HT1080 (cell line): ENCODE measurements at regions not wholly inside any gene's neighbourhood (a gene's known extent, or its start where the extent isn't known, plus 50 kb on each side); places are given as distances from the start of the nearest gene placed in this dataset.
"Not testable (repeated sequence)": the region's sequence is repeated elsewhere in the genome, so short reads cannot be mapped to it uniquely, and the experiment has no call there.

ENCODE experiments used
- DNase-seq: peaks from one replicate; pipeline ENCODE4 v3.0.0-alpha.2; 2015; ENCODE audit warnings: low read depth

- no peak for DNase-seq
These were observed 610.5 kb upstream of the LRRTM4 start for GRCh38 chr2:78132391-78133370.

GRCh38 chr2:78145395-78145996 lies 623.3 kb upstream of the LRRTM4 start:
- no peak for DNase-seq

- no peak for DNase-seq
These were observed 624.0 kb upstream of the LRRTM4 start for GRCh38 chr2:78145997-78146722.

- peak; percentile 17 for DNase-seq
These were observed 625.3 kb upstream of the LRRTM4 start for GRCh38 chr2:78147466-78147865.

- DNase-seq: no peak
These were observed 632.4 kb upstream of the LRRTM4 start for GRCh38 chr2:78154586-78154985.

- no peak for DNase-seq
These were observed 640.0 kb upstream of the LRRTM4 start for GRCh38 chr2:78162202-78162601.

- DNase-seq: not testable (repeated sequence)
These were observed 650.0 kb upstream of the LRRTM4 start for GRCh38 chr2:78172157-78172556.

- DNase-seq: no peak
These were observed 653.5 kb upstream of the LRRTM4 start for GRCh38 chr2:78175645-78176044.

GRCh38 chr2:78201064-78201575 lies 678.9 kb upstream of the LRRTM4 start:
- DNase-seq: no peak

- DNase-seq: no peak
These were observed 680.2 kb upstream of the LRRTM4 start for GRCh38 chr2:78202366-78202765.

GRCh38 chr2:78202986-78203670 lies 681.0 kb upstream of the LRRTM4 start:
- DNase-seq: peak; percentile 75

GRCh38 chr2:78218066-78218465 lies 695.9 kb upstream of the LRRTM4 start:
- DNase-seq: no peak

GRCh38 chr2:78237704-78238103 lies 715.5 kb upstream of the LRRTM4 start:
- DNase-seq: no peak

GRCh38 chr2:78245394-78246135 lies 723.4 kb upstream of the LRRTM4 start:
- DNase-seq: no peak

- DNase-seq: no peak
These were observed 729.5 kb upstream of the LRRTM4 start for GRCh38 chr2:78251708-78252107.

GRCh38 chr2:78260861-78261260 lies 738.7 kb upstream of the LRRTM4 start:
- DNase-seq: no peak

- no peak for DNase-seq
These were observed 739.3 kb upstream of the LRRTM4 start for GRCh38 chr2:78261454-78261853.

- DNase-seq: not testable (repeated sequence)
These were observed 739.9 kb upstream of the LRRTM4 start for GRCh38 chr2:78262089-78262488.

GRCh38 chr2:78262713-78263375 lies 740.7 kb upstream of the LRRTM4 start:
- no peak for DNase-seq

GRCh38 chr2:78263571-78263970 lies 741.4 kb upstream of the LRRTM4 start:
- DNase-seq: no peak
